Dedifferentiated amniotic fluid mesenchymal stem cell (primary cell): ENCODE measurements at regions not wholly inside any gene's neighbourhood (a gene's known extent, or its start where the extent isn't known, plus 50 kb on each side); places are given as distances from the start of the nearest gene placed in this dataset.
A peak's percentile ranks its signal among the peaks of the same experiment; 100 is the strongest.

Source experiments
- DNase-seq: peaks from one replicate; pipeline ENCODE4 v3.0.0-alpha.2; 2016; ENCODE audit errors: extremely low spot score

DNA sequence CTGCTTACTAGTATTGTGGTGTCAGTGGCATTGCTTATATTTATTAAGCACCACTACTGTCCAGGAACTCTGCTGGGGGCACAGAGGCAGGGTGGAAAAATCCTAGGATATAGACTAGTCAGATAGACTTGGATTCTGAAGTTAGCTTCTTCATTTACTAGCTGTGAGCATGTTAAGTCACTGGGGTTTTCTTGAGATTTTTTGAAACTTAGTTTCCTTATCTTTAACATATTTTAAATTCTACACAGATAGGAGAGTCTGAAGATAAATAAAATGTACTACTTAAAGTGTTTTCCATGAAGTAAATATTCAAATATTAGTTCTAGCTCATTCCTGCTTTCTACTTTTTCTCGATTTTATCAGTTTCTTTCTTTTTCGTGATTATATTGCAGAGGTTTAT, 196.9 kb upstream of the GRID2 start:
- DNase-seq: no peak

DNA sequence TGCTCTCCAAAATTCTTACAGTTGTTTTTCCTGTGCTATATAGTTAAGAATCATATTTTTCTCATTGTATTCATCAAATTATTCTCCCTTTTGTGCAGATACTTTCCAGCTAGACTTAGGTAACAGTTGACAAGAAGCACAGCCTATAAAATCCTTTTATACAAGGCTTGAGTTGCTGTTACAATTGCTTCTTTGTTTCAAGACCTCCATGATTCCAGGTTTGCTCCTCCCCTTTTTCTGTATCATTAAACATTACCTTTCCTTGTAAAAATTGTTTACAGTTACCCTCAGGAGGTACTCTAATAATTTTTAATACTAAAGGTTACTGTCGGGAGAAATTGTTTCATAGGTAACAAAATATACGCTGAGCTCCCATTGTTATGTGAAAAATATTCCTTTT, 192.3 kb upstream of the GRID2 start:
- DNase-seq: no peak

- no peak for DNase-seq
Observed at GRCh38 chr4:92112805-92113204, 191.0 kb upstream of the GRID2 start.

GRCh38 chr4:92120810-92121498, 182.8 kb upstream of the GRID2 start:
- DNase-seq: no peak

- DNase-seq: no peak
Observed at GRCh38 chr4:92122911-92123310, 180.9 kb upstream of the GRID2 start.

- DNase-seq: no peak
Observed at GRCh38 chr4:92128676-92129075, 175.1 kb upstream of the GRID2 start.

DNA sequence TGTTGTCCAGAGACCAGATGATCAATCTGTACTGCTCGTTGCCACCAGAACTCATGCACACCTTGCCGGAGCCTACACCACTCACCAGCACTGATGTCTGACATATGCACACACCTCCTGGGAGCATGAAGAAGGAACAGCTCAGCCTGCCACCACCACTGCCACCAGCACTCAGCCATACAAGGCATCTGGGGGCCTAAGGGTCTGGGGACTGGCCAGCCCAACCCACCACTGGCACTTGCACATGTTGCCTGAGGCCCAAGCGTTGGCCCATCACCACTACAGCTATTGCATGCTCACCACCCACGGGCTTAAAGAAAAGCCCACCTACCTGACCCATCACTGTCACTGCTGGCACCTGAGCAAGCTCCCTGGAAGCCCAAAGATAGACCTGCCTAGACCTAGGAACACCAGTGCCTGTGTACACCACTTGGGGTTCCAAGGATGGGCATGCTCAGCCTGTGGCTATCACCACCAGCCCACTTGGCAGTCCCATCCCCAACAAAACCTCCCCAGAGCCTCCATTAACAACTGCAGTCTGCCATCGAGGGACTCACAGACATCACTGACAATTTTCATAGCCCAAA, 174.3 kb upstream of the GRID2 start:
- no peak for DNase-seq

DNA sequence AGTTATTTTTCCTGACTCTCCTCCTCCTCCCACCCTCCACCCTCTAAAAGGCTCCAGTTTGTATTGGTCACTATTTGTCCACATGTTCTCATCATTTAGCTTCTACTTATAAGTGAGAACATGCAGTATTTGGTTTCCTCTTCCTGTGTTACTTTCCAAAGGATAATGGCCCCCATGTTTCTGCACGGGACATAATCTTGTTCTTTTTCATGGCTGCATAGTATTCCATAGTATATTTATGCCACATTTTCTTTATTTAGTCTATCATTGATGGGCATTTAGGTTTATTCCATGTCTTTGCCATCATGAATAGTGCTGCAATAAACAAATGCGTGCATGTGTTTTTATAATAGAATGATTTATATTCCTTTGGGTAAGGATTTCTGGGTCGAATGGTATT, 167.3 kb upstream of the GRID2 start:
- no peak for DNase-seq

DNA sequence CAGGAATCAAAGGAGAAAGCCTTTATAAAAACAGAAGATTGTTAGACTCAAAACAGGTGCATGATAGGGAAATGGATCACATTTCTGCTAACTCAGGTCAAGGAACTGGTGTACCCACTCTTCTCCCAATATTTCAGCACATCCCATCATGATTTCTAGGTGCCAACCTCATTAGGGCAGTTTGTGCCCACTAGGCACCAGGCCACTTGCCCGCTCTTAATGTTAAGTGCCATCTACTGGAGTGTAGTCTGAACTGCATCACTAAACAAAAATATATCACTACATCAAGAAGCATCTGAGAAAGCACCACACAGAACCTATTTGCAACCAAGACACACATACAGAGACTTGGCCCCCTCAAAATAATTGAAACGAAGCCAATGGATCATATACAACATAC, 140.4 kb upstream of the GRID2 start:
- no peak for DNase-seq

DNA sequence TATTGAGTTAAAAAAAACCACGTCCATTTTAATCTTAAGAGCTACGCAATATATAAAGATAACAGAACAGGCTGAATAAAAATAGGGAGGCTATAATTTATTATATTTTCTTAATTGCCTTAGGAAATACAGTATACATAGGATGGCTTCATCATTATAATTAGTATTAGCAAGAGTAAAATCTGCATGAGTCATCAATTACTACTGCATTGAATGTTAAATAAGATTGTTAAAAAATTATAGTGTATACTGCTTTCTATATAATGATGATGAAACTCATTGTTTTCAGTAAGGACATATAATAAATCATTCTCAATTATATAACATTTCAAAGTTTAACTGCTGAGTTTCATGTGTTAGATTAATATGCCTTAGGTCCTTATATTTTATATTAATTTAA, 133.4 kb upstream of the GRID2 start:
- DNase-seq: no peak

DNA sequence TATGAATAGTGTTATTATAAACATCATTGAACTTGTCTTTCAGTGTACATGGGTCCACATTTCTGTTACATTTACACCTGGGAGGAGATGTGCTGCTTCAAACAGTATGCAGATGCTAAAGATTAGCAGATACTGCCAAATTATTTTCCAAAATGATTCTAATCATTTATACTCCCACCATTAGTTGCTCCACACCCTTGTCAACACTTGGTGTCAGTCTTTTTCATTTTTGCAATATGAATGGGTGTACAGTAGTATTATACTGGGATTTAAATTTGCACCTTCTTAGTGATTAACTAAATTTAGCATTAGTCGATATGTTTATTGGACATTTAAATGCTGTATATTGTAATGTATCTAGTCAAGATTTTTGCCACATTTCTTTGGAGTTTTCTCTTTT, 131.6 kb upstream of the GRID2 start:
- DNase-seq: no peak

DNA sequence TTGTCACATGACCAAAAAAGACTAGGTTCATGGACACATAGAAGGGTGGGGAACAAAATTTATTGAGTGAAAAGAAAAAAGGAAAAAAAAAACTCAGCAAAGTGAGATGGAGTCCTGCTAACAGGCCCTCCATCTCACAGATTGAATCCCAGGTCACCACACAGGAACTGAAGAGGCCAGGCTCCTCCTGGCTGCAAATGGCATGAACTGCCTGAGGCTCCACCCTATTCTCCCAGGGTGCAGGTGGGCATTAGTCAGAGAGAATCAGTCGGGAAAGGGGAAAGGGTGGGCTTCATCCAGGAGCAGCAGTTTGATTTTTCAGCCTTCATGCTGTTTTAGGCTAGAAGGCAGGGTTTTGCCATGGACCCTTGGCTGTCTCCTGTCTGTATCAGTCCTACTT, 128.5 kb upstream of the GRID2 start:
- DNase-seq: no peak

DNA sequence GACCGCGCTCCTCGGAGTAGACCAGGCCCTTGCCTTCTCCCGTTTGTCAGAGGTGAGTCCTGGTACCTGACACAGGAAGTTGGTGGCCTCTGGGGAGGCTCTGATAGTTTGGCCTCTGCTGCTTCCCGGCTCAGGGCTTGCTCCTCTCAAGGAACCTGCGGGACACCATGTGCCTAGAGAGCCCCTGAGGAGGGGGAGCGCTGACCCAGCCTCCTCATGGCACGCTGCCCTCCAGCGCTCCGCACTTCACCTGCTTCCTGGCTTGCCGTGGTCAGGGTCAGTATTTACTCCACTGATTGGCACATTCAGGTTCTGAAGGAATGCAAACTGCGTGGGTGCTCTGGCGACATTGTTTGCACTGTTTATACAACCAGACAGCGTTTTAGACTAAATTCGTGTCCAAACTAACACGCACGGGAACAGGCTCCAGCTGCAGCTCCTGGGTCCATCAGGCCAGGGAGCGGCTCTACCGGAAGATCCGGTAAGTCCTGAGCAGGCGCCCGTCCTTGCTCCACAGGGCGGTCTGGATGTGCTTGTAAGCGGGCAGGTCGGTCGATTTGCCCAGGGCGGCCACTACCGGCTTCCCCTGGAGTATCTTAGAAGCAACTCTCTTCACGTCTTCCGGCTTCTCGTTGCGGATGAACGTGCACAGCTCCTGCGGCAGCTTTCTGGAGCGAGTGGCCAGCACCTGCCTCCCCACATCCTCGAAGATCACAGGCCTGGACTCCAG, 121.6 kb upstream of the GRID2 start:
- DNase-seq: no peak

DNA sequence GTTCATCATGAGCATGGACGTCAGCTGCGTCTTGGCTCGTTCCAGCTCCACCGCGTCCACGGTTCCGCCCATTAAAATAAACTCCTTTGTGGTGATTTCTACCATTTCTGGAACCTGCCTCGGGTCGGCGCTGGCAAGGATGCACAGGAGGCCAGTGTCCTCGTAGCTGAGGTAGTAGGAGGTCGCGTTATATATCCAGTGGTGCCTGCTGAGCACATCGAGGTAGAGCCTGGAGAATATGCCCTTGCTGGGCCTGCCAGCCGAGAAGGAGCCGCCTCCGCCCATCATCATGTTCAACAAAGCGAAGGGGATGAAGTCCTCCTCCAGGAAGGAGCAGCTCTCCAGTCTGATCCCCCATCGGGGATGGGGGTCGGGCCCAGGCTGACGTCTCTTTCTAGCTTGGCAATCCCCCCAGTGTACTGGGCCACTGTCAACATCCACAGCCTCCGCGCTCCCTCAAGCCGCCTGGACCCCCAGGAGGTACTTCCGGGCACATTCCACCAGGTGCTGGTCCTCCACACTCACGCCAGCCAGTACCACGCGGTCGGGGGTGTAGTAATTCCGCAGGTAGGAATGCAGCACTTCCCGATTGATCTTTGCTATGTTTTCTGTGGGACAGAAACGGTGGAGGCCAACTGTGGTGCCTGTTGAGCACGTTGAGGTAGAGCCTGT, 120.9 kb upstream of the GRID2 start:
- DNase-seq: no peak

- no peak for DNase-seq
Observed at GRCh38 chr4:92183825-92184224, 119.9 kb upstream of the GRID2 start.

GRCh38 chr4:92184566-92184965, 119.2 kb upstream of the GRID2 start:
- DNase-seq: peak; percentile 84

- no peak for DNase-seq
Observed at GRCh38 chr4:92186239-92186638, 117.5 kb upstream of the GRID2 start.

DNA sequence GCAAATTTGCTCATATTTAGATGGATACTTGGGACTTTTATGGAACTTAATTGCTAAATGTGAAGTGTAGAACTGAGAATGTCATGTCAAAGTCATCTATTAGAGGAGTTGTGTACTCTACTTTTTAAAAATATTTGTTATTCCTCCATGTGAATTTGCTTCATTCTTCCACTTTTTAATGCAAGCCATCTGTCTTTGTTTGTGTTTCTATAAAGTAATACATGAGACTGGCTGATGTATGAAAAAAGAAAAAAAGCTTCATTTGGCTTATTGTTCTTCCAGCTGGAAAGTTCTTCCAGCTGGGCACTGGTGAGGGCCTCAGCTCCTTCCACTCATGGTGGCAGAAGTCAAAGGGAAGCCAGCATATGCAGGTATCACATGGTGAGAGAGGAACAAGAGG, 114.6 kb upstream of the GRID2 start:
- DNase-seq: peak; percentile 16

GRCh38 chr4:92198711-92199110, 105.1 kb upstream of the GRID2 start:
- DNase-seq: peak; percentile 90

- no peak for DNase-seq
Observed at GRCh38 chr4:92199135-92199534, 104.6 kb upstream of the GRID2 start.

GRCh38 chr4:92210906-92211305, 92.9 kb upstream of the GRID2 start:
- no peak for DNase-seq

GRCh38 chr4:92215476-92215875, 88.3 kb upstream of the GRID2 start:
- no peak for DNase-seq

GRCh38 chr4:92231511-92231910, 72.3 kb upstream of the GRID2 start:
- no peak for DNase-seq
